K562 (cell line): ENCODE measurements at regions not wholly inside any gene's neighbourhood (a gene's known extent, or its start where the extent isn't known, plus 50 kb on each side); places are given as distances from the start of the nearest gene placed in this dataset.

Experiments used
- ATAC-seq: fragments of 200-7000 bp; cut with Tn5 transposase; 3 replicates; pipeline ENCODE4 v1.9.1; 2020; ENCODE audit warnings: moderate library complexity
- BruUV-seq: library from RNA; stranded (reverse); fragments of 400-500 nt; replicated peaks from 2 replicates; lab custom pipeline; 2021; lab: Mats Ljungman, UMichigan
- CTCF ChIA-PET: fragments of 300-600 bp; formaldehyde crosslinking; extraction: SDS; loops from one replicate; lab custom pipeline; 2021; ENCODE audit warnings: low intra/inter-chr PET ratio; lab: Yijun Ruan, JAX
- POLR2A ChIA-PET: fragments of 300-600, 350-650 bp; sonication (Branson Sonifier 250); formaldehyde crosslinking; extraction: SDS; loops from one replicate; lab custom pipeline; 2021; ENCODE audit warnings: antibody characterized with exemption, inconsistent platforms; lab: Yijun Ruan, JAX
- DNase-seq, 4 experiments: peaks; one replicate each; pipeline versions ENCODE4 v3.0.0 to v3.0.0-alpha.2; 2011 to 2018; ENCODE audit warnings: low spot score in 3 of 4, mixed read lengths in 3 of 4; ENCODE audit errors: extremely low read depth in 1 of 4
- FAIRE-seq: peaks from 2 replicates; lab custom pipeline; 2011; peaks lifted over from hg19 to GRCh38; lab: Jason Lieb, UNC
- H2AFZ ChIP-seq: 2 replicates; pipeline ENCODE4 v1.6.0; 2011; ENCODE audit warnings: low read depth, low read length, control low read depth, inconsistent platforms
- H3K27ac ChIP-seq: fragments of 200-600 bp; 3 replicates; pipeline ENCODE4 v1.8.0; 2011; ENCODE audit warnings: low read depth, mild to moderate bottlenecking, control low read depth, inconsistent platforms, low read length, moderate library complexity, mixed read lengths; ENCODE audit errors: extremely low read depth
- H3K27me3 ChIP-seq, 2 experiments: fragments of 300-600 bp in 1 of 2; 2 replicates in 1 of 2; 3 replicates in 1 of 2; pipeline versions ENCODE4 v1.6.0 to v1.8.0; 2011; ENCODE audit warnings: inconsistent platforms in 2 of 2, low read length in 2 of 2, mild to moderate bottlenecking in 1 of 2, mixed read lengths in 1 of 2, moderate library complexity in 1 of 2; ENCODE audit not compliant: control insufficient read depth in 2 of 2, insufficient read depth in 2 of 2
- H3K36me3 ChIP-seq: fragments of 300-600 bp; 3 replicates; pipeline ENCODE4 v1.8.0; 2011; ENCODE audit warnings: mild to moderate bottlenecking, low read length, inconsistent platforms; ENCODE audit not compliant: control insufficient read depth, insufficient read depth
- H3K4me1 ChIP-seq, 2 experiments: fragments of 200-600 bp in 1 of 2; replicated peaks in 1 of 2; 2 replicates in 1 of 2; 3 replicates in 1 of 2; pipeline versions ENCODE4 v1.5.1 to v1.8.0; 2011; ENCODE audit warnings: inconsistent platforms in 2 of 2, low read length in 2 of 2, mild to moderate bottlenecking in 1 of 2, mixed read lengths in 1 of 2, moderate library complexity in 1 of 2; ENCODE audit not compliant: control insufficient read depth in 2 of 2, insufficient read depth in 2 of 2
- H3K4me2 ChIP-seq: 2 replicates; pipeline ENCODE4 v1.6.1; 2011; ENCODE audit warnings: low read length, control low read depth, inconsistent platforms, mixed read lengths; ENCODE audit not compliant: insufficient read depth
- H3K4me3 ChIP-seq: fragments of 200-600 bp; sonication (generic), shearing (Covaris generic); 2 replicates; pipeline ENCODE4 v1.5.1; 2016; ENCODE audit warnings: control low read depth, inconsistent platforms
- H3K79me2 ChIP-seq: fragments of 200-600 bp; 3 replicates; pipeline ENCODE4 v1.8.0; 2011; ENCODE audit warnings: low read length, inconsistent platforms; ENCODE audit not compliant: control insufficient read depth, insufficient read depth
- H3K9ac ChIP-seq, 2 experiments: 2 replicates each; pipeline versions ENCODE4 v1.6.0 to v1.6.1; 2011; ENCODE audit warnings: low read depth in 2 of 2, low read length in 2 of 2, control low read depth in 1 of 2, inconsistent platforms in 1 of 2, mild to moderate bottlenecking in 1 of 2, mixed read lengths in 1 of 2; ENCODE audit not compliant: insufficient read depth in 1 of 2
- H3K9me1 ChIP-seq: one replicate; pipeline ENCODE4 v1.6.0; 2011; ENCODE audit warnings: inconsistent platforms, mild to moderate bottlenecking, low read length, moderate library complexity; ENCODE audit not compliant: control insufficient read depth, insufficient read depth
- H3K9me3 ChIP-seq: replicated peaks from 2 replicates; pipeline ENCODE4 v1.5.1; 2011; ENCODE audit warnings: low read depth, low read length, inconsistent platforms; ENCODE audit not compliant: control insufficient read depth, insufficient read depth
- H4K20me1 ChIP-seq: replicated peaks from 2 replicates; pipeline ENCODE4 v1.6.1; 2011; ENCODE audit warnings: low read length, inconsistent platforms, mixed read lengths; ENCODE audit not compliant: control insufficient read depth, insufficient read depth
- ARHGAP35 ChIP-seq: fragments of 450-650 bp; IDR thresholded peaks from 2 replicates; pipeline ENCODE4 v1.6.1; 2018; ENCODE audit not compliant: partially characterized antibody
- BDP1 ChIP-seq: IDR thresholded peaks from 3 replicates; pipeline ENCODE4 v1.6.1; 2011; ENCODE audit not compliant: insufficient read length, insufficient read depth
- CBX3 ChIP-seq, 2 experiments: IDR thresholded peaks; 1 replicate in 1 of 2; 2 replicates in 1 of 2; pipeline ENCODE4 v1.6.1; 2012; ENCODE audit warnings: inconsistent platforms in 2 of 2, low read length in 2 of 2, borderline replicate concordance in 1 of 2, control low read depth in 1 of 2
- CBX5 ChIP-seq: IDR thresholded peaks from 2 replicates; pipeline ENCODE4 v1.6.1; 2014; ENCODE audit warnings: low read depth, borderline replicate concordance
- FIP1L1 ChIP-seq: fragments of 200-400 bp; formaldehyde crosslinking; IDR thresholded peaks from 2 replicates; pipeline ENCODE4 v1.6.1; 2018; ENCODE audit warnings: mild to moderate bottlenecking, low read depth, low read length; ENCODE audit not compliant: poor library complexity, severe bottlenecking
- KLF10 ChIP-seq: fragments of 250-450 bp; sonication (Bioruptor Pico); IDR thresholded peaks from 2 replicates; pipeline ENCODE4 v1.6.1; 2021; ENCODE audit warnings: matching md5 sums
- MCM7 ChIP-seq, 2 experiments: fragments of 450-650 bp; IDR thresholded peaks; 2 replicates each; pipeline ENCODE4 v1.6.1; 2016 to 2018
- MIER1 ChIP-seq: fragments of 450-650 bp; IDR thresholded peaks from 2 replicates; pipeline ENCODE4 v1.6.1; 2016; ENCODE audit warnings: antibody characterized with exemption, mild to moderate bottlenecking, low read depth
- NCOA6 ChIP-seq: fragments of 450-650 bp; IDR thresholded peaks from 2 replicates; pipeline ENCODE4 v1.6.1; 2017; ENCODE audit warnings: mild to moderate bottlenecking
- NFIX ChIP-seq: fragments of 250-450 bp; sonication (Bioruptor Pico); IDR thresholded peaks from 2 replicates; pipeline ENCODE4 v1.4.0; 2020; ENCODE audit warnings: low read depth, mild to moderate bottlenecking, moderate library complexity
- POLR2H ChIP-seq: IDR thresholded peaks from 2 replicates; pipeline ENCODE4 v1.6.1; 2016; ENCODE audit warnings: missing genetic modification characterization, low read depth, mild to moderate bottlenecking, control low read depth, missing compliant biosample characterization, moderate library complexity
- RBFOX2 ChIP-seq: fragments of 200-400 bp; formaldehyde crosslinking; IDR thresholded peaks from 2 replicates; pipeline ENCODE4 v1.6.1; 2017; ENCODE audit warnings: low read depth, mild to moderate bottlenecking, low read length, moderate library complexity
- SIN3A ChIP-seq, 2 experiments: fragments of 150-350 bp in 1 of 2; IDR thresholded peaks; 2 replicates each; pipeline ENCODE4 v1.6.1; 2011 to 2016; ENCODE audit warnings: borderline replicate concordance in 2 of 2, low read depth in 2 of 2, low read length in 2 of 2, mild to moderate bottlenecking in 2 of 2, moderate library complexity in 2 of 2; ENCODE audit not compliant: control insufficient read depth in 1 of 2
- SRSF1 ChIP-seq: fragments of 200-400 bp; formaldehyde crosslinking; IDR thresholded peaks from 2 replicates; pipeline ENCODE4 v1.6.1; 2017; ENCODE audit warnings: mild to moderate bottlenecking, low read depth, low read length, moderate library complexity
- TAL1 ChIP-seq: fragments of 450-650 bp; IDR thresholded peaks from 2 replicates; pipeline ENCODE4 v1.6.1; 2016; ENCODE audit warnings: mild to moderate bottlenecking
- ZEB2 ChIP-seq: fragments of 450-650 bp; IDR thresholded peaks from 2 replicates; pipeline ENCODE4 v1.6.1; 2016
- ZNF121 ChIP-seq: sonication (generic); formaldehyde crosslinking; conservative IDR thresholded peaks from 2 replicates; pipeline ENCODE4 v1.8.0; 2022; ENCODE audit warnings: missing genetic modification reagents
- WGBS: fragments of 100-300 bp; shearing (Covaris generic); methylation state at CpG from one replicate; pipeline ENCODE4 v1.1.6; 2016; ENCODE audit warnings: low coverage, mixed read lengths; ENCODE audit not compliant: insufficient coverage; ENCODE audit errors: missing lambda C conversion rate; 5-methylcytosine and 5-hydroxymethylcytosine counted together
- in situ Hi-C: fragments of 300-500 bp; cut with MboI; formaldehyde crosslinking; loops from 4 replicates; pipeline ENCODE4 v1.15.0; 2018; ENCODE audit warnings: inconsistent platforms, mixed read lengths
- intact Hi-C: fragments of 100-400 bp; cut with micrococcal nuclease; formaldehyde crosslinking; loops from 2 replicates; pipeline ENCODE4 v1.14.2; 2022
- TF ChIP-seq, protein P1 (sequence below), 2 experiments: fragments of 450-650 bp; conservative IDR thresholded peaks; 2 replicates each; pipeline ENCODE4 v1.6.1; 2017; ENCODE audit warnings: mild to moderate bottlenecking in 2 of 2, moderate library complexity in 2 of 2

DNA sequence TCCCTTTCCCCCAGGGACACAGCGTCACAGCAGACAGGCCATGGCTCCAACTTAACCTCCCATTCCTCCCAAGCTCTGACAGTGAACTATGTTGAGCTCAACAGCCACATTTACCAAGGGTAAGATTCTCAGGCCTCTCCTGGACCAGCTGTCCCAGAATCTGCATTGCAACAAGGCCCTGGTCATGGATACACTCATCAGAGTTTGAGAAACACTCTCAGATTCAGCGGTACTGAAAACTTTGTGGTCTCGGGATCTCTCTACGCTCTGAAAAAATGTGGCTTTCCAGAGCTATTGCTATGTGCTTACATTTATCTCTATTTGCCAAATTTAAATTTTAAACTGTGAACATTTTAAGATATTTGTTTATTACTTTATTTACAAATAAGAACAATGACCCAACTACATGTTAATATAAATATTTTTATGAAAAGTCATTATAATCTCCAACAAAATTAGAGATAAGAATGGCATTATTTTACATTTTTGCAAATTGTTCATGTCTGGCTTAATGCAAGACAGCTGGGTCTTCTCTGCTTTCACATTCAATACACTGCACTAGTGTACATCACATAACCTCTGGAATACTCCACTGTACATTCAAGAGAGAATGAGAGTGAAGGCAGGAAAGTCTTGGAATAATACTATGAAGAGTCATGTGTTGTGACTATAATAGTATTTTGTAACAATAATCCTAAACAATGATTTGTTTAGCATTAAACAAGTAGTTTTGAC lies 190.9 kb upstream of the PITRM1 start:
- TF ChIP-seq MCM7 (IDR thresholded peaks at IDR 0.05) (no peak), SRSF1 (no peak), CBX5 (no peak), TAL1 (no peak), POLR2H (no peak), SIN3A (IDR thresholded peaks at IDR 0.05; ENCODE audit: borderline replicate concordance in 2 of 2, control insufficient read depth in 1 of 2, low read depth in 2 of 2, low read length in 2 of 2) (no peak), CBX3 (IDR thresholded peaks at IDR 0.05; ENCODE audit: borderline replicate concordance in 1 of 2, low read length in 2 of 2) (no peak), BDP1 (no peak), ZNF121 (CRISPR knock-in tag) (no peak), NFIX (CRISPR knock-in tag) (no peak), NCOA6 (no peak), KLF10 (CRISPR knock-in tag) (no peak), MIER1 (no peak), RBFOX2 (no peak), ARHGAP35 (no peak), ZEB2 (no peak), FIP1L1 (no peak)
- TF ChIP-seq, protein P1, sequence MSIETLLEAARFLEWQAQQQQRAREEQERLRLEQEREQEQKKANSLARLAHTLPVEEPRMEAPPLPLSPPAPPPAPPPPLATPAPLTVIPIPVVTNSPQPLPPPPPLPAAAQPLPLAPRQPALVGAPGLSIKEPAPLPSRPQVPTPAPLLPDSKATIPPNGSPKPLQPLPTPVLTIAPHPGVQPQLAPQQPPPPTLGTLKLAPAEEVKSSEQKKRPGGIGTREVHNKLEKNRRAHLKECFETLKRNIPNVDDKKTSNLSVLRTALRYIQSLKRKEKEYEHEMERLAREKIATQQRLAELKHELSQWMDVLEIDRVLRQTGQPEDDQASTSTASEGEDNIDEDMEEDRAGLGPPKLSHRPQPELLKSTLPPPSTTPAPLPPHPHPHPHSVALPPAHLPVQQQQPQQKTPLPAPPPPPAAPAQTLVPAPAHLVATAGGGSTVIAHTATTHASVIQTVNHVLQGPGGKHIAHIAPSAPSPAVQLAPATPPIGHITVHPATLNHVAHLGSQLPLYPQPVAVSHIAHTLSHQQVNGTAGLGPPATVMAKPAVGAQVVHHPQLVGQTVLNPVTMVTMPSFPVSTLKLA (conservative IDR thresholded peaks at IDR 0.05): no peak
- intact Hi-C loops (no loop called here), in situ Hi-C loops (no loop called here)
- Histone ChIP-seq H3K4me2 (no peak overlapping the region), H3K4me1 (no peaks in the 10 kb centered on the region), H3K36me3 (no peaks in the 10 kb centered on the region), H3K9ac (no peak overlapping the region), H3K9me3 (no peaks in the 10 kb centered on the region), H3K79me2 (no peaks in the 10 kb centered on the region), H3K27ac (no peak overlapping the region), H3K9me1 (no peaks in the 10 kb centered on the region), H3K4me3 (no peak overlapping the region), H2AFZ (no peak overlapping the region), H4K20me1 (no peaks in the 10 kb centered on the region), H3K27me3 (peaks cover 3 to 10% of the 10 kb centered on the region in 2 experiments; a peak in 4 of 5 replicates)
- ATAC-seq (no peak), DNase-seq (no peak), FAIRE-seq (no peak)
- no TSS peak for BruUV-seq
- 35% methylated on average over 4 of the region's 4 CpGs for WGBS
- POLR2A ChIA-PET: interaction anchor here (0.6 kb wide), 1 partner anchor 11 kb away, joined by 4 read pairs; no protein-coding TSS in a partner anchor
- CTCF ChIA-PET: no interaction called here
